GM19455 (cell line): ENCODE measurements at regions not wholly inside any gene's neighbourhood (a gene's known extent, or its start where the extent isn't known, plus 50 kb on each side); places are given as distances from the start of the nearest gene placed in this dataset.
"Not testable (repeated sequence)": the region's sequence is repeated elsewhere in the genome, so short reads cannot be mapped to it uniquely, and the experiment has no call there.

Experiments
- ATAC-seq: cut with Tn5 transposase; IDR thresholded peaks from one replicate; pipeline ENCODE4 v1.9.1; 2021; ENCODE audit not compliant: unreplicated experiment

DNA sequence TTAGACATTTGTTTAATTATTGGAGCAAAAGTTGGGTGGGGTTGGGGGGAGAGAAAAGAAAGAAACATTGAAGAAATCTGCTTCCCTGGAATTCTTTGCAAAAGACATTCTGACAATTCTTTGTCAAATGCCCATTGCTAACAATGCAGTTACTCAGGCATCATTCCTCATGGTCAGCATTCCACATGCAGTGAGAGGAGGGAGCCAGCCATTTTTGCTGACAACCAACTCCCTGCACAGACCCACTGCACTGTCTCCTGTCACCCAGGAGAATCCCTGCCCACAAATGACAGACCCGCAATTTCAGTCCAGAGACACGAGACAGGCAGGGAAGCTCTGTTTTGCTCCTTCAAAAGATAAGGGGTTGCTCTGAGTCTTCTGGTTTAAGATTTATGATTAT, 985.1 kb upstream of the SLIT2 start:
- ATAC-seq = no peak

DNA sequence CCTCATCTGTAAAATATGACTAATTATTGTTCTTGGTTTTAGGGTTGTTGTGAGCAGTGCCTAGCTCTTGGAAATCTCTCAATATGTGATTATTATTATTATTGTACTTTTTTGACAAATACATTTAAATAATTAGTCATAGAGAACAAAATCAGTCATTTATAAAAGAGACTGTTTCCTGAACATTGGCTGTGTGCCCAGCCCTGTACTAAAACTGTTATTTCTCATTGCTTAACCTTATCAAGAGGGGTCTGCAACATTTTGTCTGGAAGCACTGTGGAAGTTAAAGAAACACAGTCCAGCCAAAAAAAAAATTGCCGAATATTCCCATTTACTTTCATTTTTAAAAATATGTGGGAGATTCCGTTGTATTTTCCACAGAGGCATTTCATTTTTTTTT, 989.2 kb upstream of the SLIT2 start:
- no peak for ATAC-seq

GRCh38 chr4:19260346-19260745, 991.4 kb upstream of the SLIT2 start:
- no peak for ATAC-seq

DNA sequence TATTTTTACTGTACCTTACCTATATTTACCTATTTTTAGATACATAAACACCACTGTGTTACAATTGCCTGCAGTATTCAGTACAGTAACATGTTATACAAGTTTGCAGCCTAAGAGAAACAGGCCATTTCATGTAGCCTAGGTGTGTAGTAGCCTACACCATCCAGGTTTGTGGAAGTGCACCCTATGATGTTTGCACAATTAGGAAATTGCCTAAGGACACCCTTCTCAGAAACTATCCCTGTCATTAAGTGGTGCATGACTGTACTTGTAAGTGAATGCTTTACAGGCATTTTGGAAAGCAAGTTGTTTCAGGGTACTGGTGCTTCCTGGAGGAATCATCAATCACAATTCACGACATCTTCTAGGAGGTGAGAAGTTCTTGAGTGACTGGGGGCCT, 991.8 kb upstream of the SLIT2 start:
- no peak for ATAC-seq

- no peak for ATAC-seq
These were observed 994.9 kb upstream of the SLIT2 start for GRCh38 chr4:19256823-19257222.

GRCh38 chr4:19254486-19254885, 997.2 kb upstream of the SLIT2 start:
- no peak for ATAC-seq

- no peak for ATAC-seq
These were observed 1003.7 kb upstream of the SLIT2 start for GRCh38 chr4:19248023-19248422.

- ATAC-seq = no peak
These were observed 1009.8 kb upstream of the SLIT2 start for GRCh38 chr4:19241895-19242294.

- no peak for ATAC-seq
These were observed 1012.1 kb upstream of the SLIT2 start for GRCh38 chr4:19239565-19239964.

- ATAC-seq = no peak
These were observed 1015.2 kb upstream of the SLIT2 start for GRCh38 chr4:19236473-19236872.

DNA sequence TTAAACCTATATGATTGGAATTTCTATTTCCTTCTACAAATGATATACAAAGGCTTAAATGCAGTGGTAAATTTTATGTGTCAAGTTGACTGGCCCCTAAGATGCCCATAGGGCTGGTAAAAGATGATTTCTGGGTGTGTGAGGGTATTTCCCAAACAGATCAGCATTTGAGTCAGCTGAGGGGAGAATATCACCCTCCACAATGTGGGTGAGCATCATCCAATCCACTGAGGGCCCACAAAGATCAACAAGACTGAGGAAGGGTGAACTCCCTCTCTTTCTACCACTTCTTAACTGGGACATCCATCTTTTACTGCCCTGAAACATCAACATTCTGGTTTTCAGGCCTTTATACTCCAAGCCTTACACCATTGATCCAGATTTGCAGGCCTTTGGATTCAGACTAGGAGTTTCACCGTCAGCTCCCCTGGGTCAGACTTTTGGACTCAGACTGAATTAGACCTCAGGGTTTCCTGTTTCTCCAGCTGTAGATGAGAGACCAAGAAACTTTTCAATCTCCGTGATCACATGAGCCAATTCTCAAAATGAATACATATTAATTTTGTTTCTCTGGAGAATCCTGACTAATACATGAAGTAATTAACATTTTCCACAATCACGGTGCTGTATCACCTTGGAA, 1020.7 kb upstream of the SLIT2 start:
- no peak for ATAC-seq

- ATAC-seq = no peak
These were observed 1024.0 kb upstream of the SLIT2 start for GRCh38 chr4:19227701-19228100.

DNA sequence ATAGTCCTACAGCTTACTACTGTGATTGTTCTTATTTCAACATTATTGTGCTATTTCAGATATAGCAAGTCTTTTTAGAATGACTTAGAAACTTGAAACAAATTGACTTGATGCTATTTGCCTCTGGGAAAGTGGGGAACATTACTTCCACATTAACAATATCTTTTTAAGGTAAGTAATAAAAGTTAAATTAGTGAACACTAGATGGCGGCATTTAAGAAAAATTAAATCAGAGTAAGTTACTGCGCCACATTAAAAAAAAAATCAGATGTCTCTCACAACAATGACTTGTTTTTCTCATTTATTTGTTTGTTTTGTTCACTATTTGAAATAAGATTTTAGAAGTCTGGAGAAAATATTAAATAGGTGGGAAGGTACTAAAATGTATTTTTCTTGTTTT, 1026.9 kb upstream of the SLIT2 start:
- no peak for ATAC-seq

- no peak for ATAC-seq
These were observed 1035.2 kb upstream of the SLIT2 start for GRCh38 chr4:19216476-19216875.

- ATAC-seq = no peak
These were observed 1037.0 kb upstream of the SLIT2 start for GRCh38 chr4:19214591-19215186.

DNA sequence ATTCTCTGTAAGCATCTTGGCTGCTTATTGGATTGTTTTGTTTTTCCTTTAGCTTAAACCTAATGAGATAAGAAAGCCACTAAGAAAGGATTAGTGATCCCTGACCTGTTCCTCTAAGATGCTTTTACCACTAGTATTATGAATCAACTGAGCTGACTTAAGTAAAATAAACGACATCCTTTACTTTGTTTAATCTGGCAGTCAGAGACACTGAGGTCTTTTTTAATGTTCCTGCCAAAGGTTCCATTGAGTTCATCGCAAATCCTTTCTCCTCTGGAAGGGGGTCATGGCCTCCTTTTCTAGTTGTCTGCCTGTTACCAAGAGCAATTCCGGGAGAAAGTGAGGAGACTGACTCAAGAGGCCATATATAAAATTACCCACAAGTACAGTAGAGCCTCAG, 1038.3 kb upstream of the SLIT2 start:
- ATAC-seq = no peak

- no peak for ATAC-seq
These were observed 1045.9 kb upstream of the SLIT2 start for GRCh38 chr4:19205853-19206252.

GRCh38 chr4:19197838-19198237, 1053.9 kb upstream of the SLIT2 start:
- not testable (repeated sequence) for ATAC-seq

- ATAC-seq = no peak
These were observed 1056.0 kb upstream of the SLIT2 start for GRCh38 chr4:19195696-19196095.

DNA sequence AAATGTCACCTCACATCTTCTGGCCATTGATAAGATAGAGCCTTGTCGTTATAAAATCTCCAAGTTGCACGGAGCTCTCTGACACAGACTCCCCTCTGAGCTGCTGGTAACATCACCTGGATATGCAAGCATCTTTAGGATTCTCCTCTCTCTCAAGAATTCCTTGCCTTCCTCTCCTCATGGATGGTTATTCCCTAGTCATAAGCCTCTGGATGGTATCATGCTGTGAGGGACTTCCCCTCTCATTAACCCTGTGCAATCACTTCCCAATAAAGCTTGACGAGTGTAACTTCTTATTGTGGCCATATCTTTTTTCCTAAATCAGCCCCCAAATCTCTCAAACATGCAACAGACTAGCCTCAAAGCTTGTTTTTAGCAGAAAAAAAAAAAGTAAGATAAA, 1057.0 kb upstream of the SLIT2 start:
- ATAC-seq = no peak

DNA sequence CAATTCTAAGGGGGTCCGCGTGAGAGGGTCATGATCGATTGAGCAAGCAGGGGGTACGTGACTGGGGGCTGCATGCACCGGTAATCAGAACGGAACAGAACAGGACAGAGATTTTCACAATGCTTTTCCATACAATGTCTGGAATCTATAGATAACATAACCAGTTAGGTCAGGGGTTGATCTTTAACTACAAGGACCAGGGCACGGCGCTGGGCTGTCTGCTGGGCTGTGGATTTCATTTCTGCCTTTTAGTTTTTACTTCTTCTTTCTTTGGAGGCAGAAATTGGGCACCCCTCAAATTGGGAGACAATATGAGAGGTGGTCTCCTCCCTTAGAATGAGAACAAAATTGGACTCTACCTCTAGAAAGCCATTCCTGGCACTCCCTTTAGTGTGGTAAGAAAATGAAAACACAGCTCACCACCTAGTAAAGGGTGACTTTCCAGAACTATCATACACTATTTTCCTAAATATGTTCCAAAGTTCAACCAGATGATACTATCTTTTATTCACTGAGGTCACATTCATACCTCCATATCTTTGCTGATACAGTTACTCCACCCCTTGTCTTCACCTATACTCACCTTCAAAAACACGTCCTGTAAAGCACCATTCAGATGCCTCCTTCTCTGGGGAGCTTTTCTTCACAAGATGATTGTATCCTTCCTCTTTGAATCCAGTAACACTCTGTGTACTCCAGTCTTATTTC, 1058.3 kb upstream of the SLIT2 start:
- no peak for ATAC-seq

GRCh38 chr4:19191979-19192650, 1059.6 kb upstream of the SLIT2 start:
- no peak for ATAC-seq
